Stomach (tissue), 4 donors: ENCODE measurements at regions not wholly inside any gene's neighbourhood (a gene's known extent, or its start where the extent isn't known, plus 50 kb on each side); places are given as distances from the start of the nearest gene placed in this dataset.

Experiments used
- CTCF ChIP-seq, 7 experiments: fragments of 450-650 bp in 4 of 7; fragments of 200-600 bp in 3 of 7; sonication (generic) in 3 of 7; IDR thresholded peaks; one replicate each; pipeline ENCODE4 v1.5.1; 2016 to 2019; ENCODE audit warnings: antibody characterized with exemption in 7 of 7, control low read depth in 2 of 7, mild to moderate bottlenecking in 1 of 7
- POLR2A ChIP-seq, 4 donors: fragments of 450-650 bp; IDR thresholded peaks; one replicate each; pipeline ENCODE4 v1.6.1; 2016; ENCODE audit warnings: antibody characterized with exemption in 4 of 4, control low read depth in 2 of 4, mild to moderate bottlenecking in 1 of 4, moderate library complexity in 1 of 4

GRCh38 chr4:165756836-165757235 is 116.2 kb upstream of the TLL1 start:
- no peak for TF ChIP-seq CTCF (IDR thresholded peaks at IDR 0.05)
- TF ChIP-seq POLR2A (IDR thresholded peaks at IDR 0.05) = no peak
